COR-L47 (cell line): ENCODE measurements at regions not wholly inside any gene's neighbourhood (a gene's known extent, or its start where the extent isn't known, plus 50 kb on each side); places are given as distances from the start of the nearest gene placed in this dataset.

Experiments used
- DNase-seq: peaks from one replicate; lab custom pipeline; 2025; lab: John Stamatoyannopoulos, UW

DNA sequence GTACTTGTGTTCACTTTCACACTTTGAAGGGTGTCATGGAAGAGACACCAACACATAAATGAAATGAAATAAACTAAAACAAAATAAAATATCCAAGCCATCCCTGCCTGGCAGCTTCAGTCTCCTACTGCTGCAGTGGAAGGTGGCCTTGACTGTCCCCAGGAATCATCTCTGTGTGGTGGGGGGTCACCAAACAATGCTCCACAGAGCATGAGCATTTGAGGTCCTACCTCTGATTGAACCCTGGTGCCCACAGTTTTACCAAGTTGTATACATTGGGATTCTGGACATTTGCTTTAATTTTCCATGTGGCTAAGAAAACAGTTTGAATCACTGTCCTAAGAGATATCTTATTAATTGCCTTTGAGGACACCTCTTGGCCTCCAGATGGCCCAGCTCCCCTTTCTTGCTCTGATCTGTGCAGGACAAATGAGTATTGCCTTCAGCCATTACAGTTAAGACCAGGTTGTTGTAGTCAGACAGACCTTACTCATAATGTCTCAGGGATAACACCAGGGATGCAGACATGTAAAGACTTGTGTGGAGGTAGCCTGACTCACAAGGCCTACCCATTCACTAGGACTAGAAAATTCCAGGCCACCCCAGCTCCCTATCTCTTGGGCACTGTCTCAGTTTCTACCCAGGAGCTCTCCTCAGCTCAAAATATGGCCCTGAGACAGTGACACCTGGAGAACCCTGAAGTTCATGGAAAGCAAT is 195.0 kb downstream of the MYCN start:
- DNase-seq, result no peak

DNA sequence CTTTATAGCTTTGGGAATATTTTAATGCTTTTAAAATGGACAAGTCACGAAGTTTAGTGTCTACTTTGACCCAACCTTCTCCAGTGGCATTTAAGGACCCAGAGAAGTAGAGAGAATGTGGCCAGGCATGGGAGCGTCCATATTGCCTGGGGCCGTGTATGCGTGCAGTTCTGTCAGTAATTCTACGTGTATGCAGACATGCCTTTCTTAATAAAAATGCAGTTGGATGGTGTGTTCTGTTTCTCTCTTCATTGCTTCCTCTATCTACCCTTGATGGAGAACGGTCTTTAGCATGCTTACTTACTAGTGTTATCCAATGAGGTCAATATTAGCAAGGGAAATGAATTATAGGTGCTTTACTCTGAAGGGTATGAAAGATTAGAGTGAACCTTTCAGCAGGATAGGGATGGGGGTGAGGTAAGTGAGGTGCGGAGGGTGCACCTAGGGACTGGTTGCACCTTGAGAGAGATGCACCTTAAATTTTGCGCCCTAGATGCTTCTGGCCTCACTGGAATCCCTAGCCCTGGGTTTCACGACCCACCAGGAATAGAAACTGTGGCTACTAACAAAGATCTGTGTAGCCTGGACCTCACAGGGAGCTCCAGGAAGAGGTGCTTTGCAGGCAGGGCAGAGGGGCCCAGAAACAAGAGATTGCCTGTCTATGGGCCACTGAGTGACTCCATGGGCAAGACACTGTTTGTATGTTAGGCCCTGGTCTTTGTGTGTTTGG is 194.3 kb downstream of the MYCN start:
- no peak for DNase-seq

DNA sequence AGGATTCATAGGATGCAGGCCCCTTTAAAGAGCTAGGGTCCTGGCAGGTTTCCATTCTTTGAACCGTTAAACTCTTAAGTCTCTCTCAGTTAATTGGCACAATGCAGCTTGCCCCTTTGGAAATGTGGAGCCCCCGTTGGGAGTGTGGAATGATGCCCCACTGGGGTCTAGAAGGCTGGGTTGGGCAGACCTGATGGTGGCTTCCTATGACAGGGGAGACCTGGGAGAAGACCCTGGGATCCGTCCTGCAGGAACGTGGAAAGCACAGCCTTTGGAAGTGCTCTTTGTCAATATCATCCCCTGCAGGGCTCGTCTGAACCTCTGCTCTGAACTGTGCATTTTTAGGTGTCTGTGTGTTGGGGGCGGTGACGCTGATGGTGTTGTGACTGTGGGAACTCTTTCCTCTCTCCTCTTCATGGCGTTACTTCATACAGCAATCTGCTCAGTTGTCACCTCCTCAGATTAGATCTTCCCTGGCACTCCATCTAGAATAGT is 190.6 kb downstream of the MYCN start:
- no peak for DNase-seq

DNA sequence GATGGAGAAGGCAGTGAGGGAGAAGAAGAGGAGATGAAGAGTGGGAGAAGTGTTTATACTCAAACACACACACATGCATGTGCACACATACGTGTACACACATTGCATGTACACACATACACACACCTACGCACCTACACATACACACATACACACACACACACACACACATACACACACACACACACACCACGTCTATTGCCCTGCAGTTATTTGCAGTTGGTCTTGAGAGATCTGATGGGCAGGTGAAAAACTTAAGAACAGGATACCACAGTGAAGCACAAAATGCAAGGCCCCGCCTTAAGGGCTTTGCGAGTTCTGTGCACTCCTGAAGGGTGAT is 190.2 kb downstream of the MYCN start:
- DNase-seq, result no peak

DNA sequence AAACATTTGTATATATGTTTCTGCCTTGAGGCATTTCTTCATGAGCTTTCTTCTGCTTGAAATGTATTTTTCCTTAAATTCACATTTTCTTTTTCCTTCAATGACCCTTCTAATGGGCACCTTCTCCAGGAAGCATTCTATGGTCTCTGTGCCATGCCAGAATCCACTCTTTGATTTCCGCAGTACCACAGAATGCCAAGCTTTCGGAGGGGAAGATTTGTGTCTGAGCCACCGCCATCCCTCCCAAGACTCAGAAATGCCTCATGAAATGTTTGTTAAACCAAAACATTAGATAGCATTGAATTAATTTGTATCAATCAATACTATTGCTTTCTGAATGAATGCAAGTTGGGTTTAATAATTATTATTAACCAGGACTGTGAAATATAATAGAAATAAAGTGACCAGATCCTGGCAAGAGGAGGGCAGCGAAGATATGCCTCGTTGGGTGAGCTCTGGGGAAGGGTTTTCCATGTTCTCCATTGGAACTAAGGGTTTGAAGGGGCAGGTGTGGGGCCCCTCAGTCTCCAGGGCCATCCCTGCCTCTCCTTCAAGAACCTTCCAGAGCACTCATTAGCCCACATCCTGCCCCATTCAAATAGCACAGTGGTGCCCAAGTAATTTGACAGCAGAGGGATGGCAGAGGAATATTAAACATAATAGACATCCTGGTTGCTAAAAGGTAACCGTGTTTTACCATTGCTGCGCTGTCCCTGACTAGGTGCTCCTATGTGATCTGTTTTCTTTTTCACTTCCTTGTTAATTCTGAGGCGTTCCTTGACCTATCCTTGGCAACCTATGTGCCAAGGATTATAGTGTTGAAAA is 189.6 kb downstream of the MYCN start:
- DNase-seq, result no peak

DNA sequence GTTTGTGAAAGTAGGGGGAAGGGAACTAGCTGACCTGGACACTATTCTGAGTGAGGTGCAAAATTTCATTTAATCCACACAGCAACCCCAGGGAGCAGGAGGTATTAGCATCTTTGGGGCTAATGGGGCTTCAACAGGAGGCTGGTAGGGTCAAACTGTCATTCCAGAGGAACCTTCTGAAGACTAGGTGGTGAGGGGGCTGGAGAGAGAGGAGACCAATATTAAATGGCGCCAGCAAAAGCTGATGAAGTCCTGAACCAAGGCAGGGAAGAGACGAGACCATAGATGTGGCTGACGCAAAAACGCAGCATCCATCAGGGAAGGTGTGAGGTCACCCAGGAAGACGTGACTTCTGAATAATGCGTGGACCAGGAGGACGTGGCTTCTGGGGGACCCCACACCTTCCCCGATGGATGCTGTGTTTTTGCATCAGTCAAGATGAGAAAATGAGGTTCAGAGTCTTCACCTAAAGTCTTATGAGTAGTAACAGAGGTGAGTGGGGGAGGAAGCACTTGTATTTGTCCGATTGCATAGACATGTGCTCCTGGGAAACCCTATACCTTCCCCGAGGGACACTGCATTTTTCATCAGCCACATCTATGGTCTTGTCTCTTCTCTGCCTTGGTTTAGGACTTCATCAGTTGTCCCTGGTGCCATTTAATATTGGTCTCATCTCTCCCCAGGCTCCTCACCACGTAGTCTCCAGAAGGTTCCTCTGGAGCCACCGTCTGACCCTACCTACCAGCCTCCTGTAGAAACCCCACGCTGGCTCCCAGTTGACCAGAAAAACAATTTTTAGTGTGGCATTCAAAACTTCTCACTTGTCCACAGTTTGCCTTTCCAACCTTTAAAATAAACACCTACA is 188.6 kb downstream of the MYCN start:
- no peak for DNase-seq

DNA sequence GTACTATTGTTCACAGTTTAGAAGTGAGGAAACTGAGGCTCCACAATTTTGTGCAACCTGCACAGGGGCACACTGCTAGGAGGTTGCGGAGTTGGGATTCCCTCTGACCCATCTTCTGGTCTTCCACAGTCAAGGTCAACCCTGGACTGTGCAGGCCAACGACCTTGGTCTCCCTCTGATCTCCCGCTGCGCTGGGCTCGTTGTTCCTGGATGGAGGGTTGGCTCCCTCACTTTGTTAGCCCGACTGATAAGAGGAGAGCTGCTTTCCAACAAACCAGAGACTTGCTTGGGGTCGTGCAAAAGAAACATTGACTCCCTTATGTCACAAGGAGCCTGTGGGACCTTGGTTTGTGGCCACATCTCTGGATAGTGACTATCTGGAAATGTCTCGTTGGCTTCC is 187.6 kb downstream of the MYCN start:
- DNase-seq, result no peak

DNA sequence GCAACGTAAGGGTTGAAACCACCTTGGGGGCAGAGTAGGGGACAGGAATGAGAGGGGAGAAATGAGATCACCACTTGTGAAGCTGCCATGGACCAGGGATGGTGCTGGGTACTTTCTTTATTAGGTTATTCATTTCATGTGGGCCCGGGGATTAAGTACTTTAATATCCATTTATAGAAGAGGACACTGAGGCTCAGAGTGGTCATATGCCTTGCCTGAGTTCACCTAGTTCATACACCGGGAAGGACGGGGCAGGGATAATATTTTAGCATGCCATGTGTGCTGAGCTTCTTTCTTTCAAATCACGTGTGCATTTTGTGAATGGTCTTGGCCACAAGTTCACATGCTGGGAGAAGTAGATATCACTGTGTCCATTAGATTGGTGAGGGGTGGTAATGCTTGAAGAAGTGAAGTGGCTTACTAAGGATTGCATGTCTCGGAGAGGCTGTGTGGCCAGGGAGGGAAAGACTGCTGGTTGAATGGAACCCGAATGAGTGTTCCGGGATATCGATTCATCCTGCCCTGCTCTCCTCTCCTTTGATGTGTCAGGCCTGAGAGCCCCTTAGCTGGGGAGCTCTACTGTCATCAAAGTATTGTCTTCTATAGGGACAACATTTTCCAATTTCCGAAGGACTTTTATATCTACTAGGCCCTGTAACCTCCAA is 187.1 kb downstream of the MYCN start:
- no peak for DNase-seq

DNA sequence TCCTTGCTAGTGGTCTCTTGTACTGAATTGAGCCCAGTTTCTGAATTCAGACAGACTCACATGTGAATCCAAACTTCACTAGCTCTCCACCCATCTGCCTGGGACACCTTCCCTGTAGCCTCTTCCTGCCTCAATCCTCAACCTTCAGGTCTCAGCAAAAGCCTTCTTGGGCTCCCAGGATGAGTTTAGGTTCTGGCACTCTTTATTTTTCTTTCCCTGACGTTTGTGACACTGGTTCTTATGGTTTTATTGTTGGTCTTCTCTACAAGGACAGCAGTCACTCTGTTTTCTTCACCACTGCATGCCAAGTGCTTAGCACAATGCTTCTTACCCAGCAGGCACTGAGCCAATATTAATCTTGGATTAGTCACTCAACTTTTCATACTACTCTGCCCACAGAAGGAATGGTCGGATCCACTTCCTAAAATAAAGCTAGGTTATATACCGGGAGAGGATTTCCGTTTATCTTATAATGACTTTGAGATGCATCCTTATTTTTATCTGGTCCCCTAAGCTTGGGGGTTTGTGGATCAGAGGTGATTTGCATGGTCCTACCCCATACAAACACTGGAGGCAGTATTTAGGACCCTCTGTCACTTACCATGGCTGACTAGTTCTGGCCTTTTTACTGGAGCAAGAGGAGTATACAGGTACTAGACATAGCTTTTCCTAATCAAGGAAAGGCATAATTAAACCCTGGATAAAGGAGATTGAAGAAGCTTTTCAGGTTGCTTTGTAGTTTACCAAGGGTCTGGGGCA is 186.3 kb downstream of the MYCN start:
- DNase-seq, result no peak

DNA sequence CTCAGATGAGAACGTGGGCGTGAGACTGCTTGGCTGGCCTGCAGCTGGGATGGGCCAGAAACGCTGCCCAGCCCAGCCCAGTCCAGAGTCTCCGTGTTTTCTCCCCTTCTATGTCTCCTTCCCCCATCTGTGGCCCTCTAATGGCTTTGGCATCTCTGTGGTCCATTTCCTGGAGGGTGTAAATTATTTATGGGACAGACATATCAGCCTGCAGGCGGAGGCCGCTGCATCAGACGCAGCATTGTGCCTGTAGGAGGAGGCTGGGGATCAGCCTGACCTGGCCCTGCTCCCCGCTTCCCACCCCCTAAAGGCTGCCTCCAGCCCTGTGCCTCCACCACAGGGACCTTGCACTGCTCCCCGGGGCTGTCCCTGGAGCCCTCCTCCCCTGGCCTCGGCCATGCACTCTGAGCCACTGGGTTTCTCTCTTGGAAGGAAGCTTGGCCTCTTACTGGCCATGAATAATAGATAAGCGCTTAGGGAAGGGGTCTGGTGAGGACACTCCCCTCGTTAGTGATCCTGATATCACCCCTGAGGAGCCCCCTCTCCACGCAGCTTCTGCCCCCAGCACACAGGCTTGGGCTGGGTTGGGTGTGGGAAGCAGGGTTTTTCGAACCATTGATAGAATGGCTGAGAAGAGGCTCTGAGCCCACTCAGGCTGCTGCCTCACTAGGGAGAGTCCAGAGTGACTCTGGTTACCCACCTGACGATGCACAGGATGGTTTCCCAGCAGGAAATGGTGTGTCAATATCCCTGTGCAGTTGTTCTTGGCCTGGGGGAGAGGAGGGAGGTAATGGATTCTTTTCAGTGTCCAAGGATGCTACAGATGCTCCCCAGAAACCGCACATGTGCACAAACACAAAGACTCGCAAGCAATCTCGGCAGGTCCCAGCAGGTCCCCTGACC is 185.5 kb downstream of the MYCN start:
- no peak for DNase-seq

DNA sequence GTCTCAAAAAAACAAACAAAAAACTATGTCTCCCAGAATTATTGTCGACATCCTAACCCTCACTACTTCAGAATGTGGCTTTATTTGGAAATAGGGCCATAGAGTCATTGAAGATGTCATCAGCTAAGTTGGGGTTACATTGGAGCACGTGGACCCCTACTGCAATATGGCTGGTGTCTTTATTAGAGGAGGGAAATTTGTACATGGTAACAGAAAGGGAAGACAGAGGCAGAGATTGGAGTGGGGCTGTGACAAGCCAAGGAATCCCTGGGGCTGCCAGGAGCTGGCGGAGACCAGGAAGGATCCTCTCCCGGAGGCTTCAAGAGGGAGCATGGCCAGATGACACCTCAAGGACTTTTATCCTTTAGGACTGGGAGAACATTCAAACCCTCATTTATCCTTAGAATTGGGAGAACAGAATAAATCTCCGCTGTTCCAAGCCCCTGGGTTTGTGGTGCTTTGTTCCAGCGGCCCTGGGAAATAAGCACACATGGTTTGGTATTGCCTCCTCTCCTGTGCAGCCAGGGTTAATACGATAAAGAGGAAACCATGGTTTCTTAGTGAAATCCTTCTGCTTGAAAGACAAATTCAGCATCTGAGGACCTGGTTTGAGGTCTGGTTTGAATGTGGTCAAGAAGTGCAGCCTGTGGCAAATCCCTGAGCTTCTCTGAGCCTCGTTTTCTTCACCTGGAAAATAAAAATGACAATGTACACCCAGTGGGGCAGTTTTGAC is 184.7 kb downstream of the MYCN start:
- no peak for DNase-seq

DNA sequence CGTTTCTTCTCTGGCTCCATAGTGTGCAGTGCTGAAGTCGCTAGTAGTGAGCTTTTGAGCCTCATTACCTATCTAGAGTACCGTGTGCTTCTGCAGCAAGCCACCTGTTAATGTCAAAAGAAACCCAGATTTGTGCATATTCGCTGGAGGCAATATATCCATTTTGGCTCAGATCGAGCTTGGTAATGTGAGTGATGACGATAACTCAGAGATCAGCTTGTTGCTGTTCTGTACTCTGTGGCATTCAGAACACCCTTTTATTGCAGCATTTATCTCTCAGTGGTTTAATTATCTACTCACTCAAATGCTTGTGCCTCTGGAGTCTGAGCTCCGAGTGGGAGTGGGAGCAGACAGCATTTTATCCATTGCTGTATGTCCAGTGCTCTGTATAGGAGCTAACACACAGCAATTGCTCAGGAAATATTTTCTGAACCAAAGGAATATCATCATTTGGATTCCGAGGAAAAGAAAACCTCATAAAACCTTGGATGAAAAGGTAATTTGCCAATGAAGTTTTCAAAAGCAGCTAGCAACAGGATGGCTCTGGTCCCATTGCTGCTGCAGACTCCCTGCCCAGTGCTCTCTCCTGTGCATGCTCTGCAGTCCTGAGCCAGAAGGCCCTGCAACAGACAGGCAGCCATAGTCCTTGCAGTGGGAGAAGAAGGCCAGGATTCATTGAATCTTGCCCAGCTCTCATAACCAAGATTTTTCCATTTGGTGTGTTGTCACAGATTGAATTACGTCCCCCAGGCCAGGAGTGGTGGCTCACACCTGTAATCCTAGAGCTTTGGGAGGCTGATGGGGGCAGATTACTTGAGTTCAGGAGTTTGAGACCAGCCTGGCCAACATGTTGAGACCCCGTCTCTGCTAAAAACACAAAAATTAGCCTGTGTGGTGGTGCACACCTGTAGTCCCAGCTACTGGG is 183.8 kb downstream of the MYCN start:
- DNase-seq, result no peak

DNA sequence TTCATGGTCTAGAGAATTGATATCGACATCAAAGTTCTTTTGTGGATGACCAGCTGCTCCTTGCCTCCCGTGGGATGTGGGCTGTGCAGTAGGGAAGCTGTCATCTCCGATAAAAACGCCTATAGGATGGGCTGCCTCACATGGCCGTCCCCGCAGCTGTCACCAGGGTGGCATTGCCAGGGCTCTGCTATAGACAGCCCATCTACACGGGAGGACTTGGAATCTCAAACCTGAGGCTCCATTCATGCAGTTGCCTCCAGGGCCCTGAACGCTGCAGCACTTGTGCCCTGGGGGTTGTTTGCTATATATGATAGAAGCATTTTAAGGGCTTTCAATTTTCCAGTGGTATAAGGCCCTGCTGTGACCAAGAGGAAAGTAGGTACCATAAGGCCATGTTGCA is 183.1 kb downstream of the MYCN start:
- no peak for DNase-seq

DNA sequence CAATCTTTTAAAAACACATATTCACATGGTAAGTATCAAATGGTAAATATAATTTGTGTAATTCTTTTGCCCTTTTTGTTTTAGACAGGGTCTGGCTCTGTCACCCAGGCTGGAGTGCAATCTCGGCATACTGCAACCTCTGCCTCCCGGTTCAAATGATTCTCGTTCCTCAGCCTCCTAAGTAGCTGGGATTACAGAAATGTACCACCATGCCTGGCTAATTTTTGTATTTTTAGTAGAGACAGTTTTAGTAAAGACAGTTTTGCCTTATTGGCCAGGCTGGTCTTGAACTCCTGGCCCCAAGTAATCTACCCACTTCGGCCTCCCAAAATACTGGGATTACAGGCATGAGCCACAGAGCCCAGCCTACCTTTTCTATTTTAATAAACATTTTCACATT is 182.2 kb downstream of the MYCN start:
- DNase-seq, result no peak

DNA sequence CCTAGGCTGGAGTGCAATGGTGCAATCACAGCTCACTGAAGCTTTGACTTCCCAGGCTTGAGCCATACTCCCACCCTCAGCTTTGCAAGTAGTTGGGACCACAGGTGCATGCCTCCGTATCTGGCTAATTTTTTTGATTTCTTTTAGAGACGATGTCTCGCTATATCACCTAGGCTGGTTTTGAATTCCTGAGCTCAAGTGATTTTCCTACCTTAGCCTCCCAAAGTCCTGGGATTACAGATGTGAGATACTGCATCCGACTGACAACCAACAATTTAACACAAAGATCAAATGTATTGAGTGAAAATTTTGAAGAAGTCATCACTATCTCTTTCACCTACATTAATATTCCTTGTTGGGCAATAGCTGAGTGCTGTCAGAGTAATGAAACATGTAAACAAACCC is 181.6 kb downstream of the MYCN start:
- DNase-seq, result no peak

DNA sequence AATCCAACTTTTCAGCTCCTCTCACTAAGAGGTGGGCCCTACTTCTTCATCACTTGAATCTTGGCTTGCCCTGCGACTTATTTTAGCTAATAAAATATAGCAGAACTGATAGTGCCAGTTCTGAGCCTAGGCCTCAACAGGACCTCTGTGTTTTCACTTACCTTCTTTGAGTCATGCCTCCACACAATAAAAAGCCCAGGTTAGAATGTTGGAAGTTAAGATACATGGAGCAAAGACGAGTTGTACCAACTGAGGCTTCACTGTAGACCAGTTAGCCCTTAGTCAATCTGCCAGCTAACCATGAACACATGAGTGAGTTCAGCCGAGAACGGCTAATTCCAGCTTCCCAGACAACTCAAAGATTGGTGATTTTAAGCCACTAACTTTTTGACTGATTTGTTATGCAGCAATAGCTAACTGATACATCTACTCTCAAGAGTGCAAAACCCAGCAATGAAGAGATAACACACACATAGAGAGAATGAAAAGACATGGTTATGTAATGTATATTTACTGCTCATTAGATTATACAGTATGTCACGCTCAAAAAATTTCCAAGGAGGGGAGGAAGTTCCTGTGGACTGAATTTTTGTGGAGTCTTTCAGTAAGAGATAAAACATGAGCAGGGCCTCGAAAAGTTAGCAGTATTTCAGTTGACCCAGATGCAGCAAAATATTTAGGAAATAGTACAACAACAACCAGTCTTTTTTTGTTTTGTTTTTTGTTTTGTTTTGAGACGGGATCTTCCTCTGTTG is 181.1 kb downstream of the MYCN start:
- DNase-seq, result no peak

DNA sequence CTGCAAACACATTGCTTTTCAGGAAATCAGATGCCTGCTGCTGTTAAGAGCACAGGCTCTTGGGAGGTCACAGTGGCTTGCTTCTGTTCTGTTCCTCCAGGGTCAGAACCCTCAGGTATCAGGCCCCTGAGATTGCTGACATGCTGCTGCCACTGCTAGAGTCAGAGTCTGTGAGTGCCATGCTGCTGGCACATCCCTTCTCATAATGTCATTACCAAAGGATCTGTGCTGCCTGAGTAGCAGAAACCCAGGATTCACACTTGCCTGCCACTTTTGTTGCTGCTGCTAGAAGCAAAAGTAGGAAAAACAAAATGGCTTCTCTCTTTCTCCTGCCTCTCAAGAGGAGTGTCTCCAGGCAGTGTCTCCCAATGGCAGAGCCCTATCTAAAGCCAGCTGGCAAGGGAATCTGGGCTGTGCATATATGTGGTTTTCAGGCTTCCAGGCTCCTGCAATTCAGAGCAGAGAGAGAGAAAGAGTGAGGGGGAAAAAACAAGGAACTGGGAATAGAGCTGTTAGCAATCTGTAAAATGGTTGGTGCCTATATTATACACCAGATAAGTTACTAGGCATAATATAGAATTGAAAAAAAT is 180.3 kb downstream of the MYCN start:
- DNase-seq, result no peak
